Ectodermal cell (in vitro differentiated cells): ENCODE measurements at regions not wholly inside any gene's neighbourhood (a gene's known extent, or its start where the extent isn't known, plus 50 kb on each side); places are given as distances from the start of the nearest gene placed in this dataset.

ENCODE experiments used
- H3K27ac ChIP-seq: 2 replicates; pipeline ENCODE4 v1.7.0; 2013; ENCODE audit warnings: mild to moderate bottlenecking, low read depth, low read length; ENCODE audit not compliant: insufficient read depth, poor library complexity, severe bottlenecking
- H3K27me3 ChIP-seq: 2 replicates; pipeline ENCODE4 v1.7.0; 2013; ENCODE audit warnings: mild to moderate bottlenecking, low read length; ENCODE audit not compliant: insufficient read depth, control insufficient read depth, poor library complexity, severe bottlenecking
- H3K36me3 ChIP-seq: one replicate; pipeline ENCODE4 v1.7.0; 2013; ENCODE audit warnings: low read length; ENCODE audit not compliant: control insufficient read depth, insufficient read depth
- H3K4me1 ChIP-seq: one replicate; pipeline ENCODE4 v1.7.0; 2013; ENCODE audit warnings: low read length; ENCODE audit not compliant: control insufficient read depth, insufficient read depth
- H3K4me3 ChIP-seq: 2 replicates; pipeline ENCODE4 v1.7.0; 2013; ENCODE audit warnings: low read depth, low read length, control low read depth; ENCODE audit not compliant: insufficient read depth
- H3K9me3 ChIP-seq: 2 replicates; pipeline ENCODE4 v1.7.0; 2013; ENCODE audit warnings: mild to moderate bottlenecking, low read length, moderate library complexity; ENCODE audit not compliant: control insufficient read depth
- WGBS, 2 experiments: methylation state at CpG; one replicate each; pipeline ENCODE4 v1.1.7; 2013; ENCODE audit warnings: missing lambda C conversion rate in 2 of 2; 5-methylcytosine and 5-hydroxymethylcytosine counted together

GRCh38 chr18:41789001-41789400 is 166.0 kb upstream of the PIK3C3 start:
- no peaks in the 10 kb centered on the region for H3K4me1 ChIP-seq

GRCh38 chr18:41783879-41784278 is 171.2 kb upstream of the PIK3C3 start:
- Histone ChIP-seq H3K4me3 (no peak overlapping the region), H3K9me3 (no peaks in the 10 kb centered on the region), H3K27me3 (no peaks in the 10 kb centered on the region), H3K27ac (no peak overlapping the region), H3K4me1 (no peaks in the 10 kb centered on the region), H3K36me3 (no peaks in the 10 kb centered on the region)
- WGBS, 2 experiments = 93 to 94% methylated on average over 1 of the region's 1 CpG

More at GRCh38 chr18:41789001-41789400, 166.0 kb upstream of the PIK3C3 start:
- H3K9me3 ChIP-seq = no peaks in the 10 kb centered on the region
- no peak overlapping the region for H3K4me3 ChIP-seq
- 75 to 84% methylated on average over 1 to 2 of the region's 2 CpGs for WGBS, 2 experiments
- H3K27me3 ChIP-seq = no peaks in the 10 kb centered on the region
- no peaks in the 10 kb centered on the region for H3K36me3 ChIP-seq
- H3K27ac ChIP-seq = no peak overlapping the region

DNA sequence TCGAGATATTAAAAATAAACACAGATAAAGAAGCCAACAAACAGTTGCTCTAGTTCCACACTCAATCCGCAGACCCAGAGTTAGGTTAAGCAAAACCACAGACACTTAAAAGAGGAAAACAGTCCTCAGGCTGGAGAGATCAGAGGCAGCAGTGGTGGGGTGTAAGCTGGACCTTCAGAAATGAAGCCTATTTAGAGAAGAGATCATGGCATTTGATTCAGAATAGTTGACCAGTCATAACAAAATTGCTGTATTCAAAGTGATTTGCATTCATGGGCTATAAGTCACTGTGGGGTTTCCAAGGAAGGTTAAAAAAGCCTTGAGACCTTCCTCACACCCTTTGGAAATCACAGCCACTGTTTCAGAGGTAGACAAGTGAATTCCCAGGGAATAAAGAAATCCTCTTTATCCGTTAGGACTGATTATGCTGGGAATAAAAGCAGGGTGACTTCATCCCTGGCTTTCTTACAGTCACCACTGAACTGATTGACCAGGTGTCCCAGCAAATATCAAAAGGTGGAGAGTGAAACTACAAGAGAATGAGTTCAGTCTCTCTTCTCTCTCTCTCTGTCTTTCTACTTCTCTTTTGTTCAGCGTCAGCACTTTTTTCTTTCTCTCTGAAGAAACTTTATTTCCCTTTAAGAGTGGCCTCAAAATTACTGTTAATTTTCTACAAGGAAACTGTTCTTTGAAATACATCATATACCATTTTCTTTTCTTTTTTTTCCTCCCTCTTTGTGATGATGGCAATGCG is 171.8 kb upstream of the PIK3C3 start:
- Histone ChIP-seq H3K27ac (no peak overlapping the region), H3K27me3 (no peaks in the 10 kb centered on the region), H3K9me3 (no peaks in the 10 kb centered on the region), H3K4me3 (no peak overlapping the region), H3K36me3 (no peaks in the 10 kb centered on the region), H3K4me1 (no peaks in the 10 kb centered on the region)
- 90 to 91% methylated on average over 4 to 5 of the region's 5 CpGs for WGBS, 2 experiments

- Histone ChIP-seq H3K27ac (no peak overlapping the region), H3K27me3 (no peaks in the 10 kb centered on the region), H3K4me3 (no peak overlapping the region), H3K36me3 (no peaks in the 10 kb centered on the region), H3K9me3 (no peaks in the 10 kb centered on the region), H3K4me1 (no peaks in the 10 kb centered on the region)
- 80 to 96% methylated on average over 1 of the region's 1 CpG for WGBS, 2 experiments
These were observed 183.1 kb upstream of the PIK3C3 start for GRCh38 chr18:41771973-41772372.

GRCh38 chr18:41769265-41769664 is 185.8 kb upstream of the PIK3C3 start:
- Histone ChIP-seq H3K27ac (no peak overlapping the region), H3K4me3 (no peak overlapping the region), H3K9me3 (no peaks in the 10 kb centered on the region), H3K4me1 (no peaks in the 10 kb centered on the region), H3K36me3 (no peaks in the 10 kb centered on the region), H3K27me3 (no peaks in the 10 kb centered on the region)
- WGBS, 2 experiments = no CpG with 5 or more reads among the region's 1 CpG

DNA sequence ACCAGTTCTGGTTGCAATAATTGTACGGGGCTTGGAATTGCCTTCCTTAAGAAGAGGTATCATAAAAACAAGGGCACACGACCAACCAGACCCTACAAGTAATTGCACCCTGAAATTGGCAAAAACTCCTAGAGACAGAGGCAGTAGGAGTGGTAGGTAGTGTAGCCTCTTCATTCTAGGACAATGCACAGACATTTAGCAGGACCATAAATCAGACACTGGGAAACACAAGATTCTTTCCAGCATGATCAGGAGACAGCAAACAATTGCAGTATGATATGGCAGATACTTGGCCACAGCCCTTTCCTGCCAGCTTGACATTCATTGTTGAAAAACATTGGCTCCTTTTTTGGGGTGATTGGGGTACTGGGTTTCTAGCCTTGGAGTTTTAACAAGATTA is 186.6 kb upstream of the PIK3C3 start:
- H3K27ac ChIP-seq = no peak overlapping the region
- no peaks in the 10 kb centered on the region for H3K27me3 ChIP-seq
- no peaks in the 10 kb centered on the region for H3K36me3 ChIP-seq
- 93 to 98% methylated on average over 2 of the region's 2 CpGs for WGBS, 2 experiments
- H3K4me3 ChIP-seq = no peak overlapping the region
- no peaks in the 10 kb centered on the region for H3K9me3 ChIP-seq
- no peaks in the 10 kb centered on the region for H3K4me1 ChIP-seq

DNA sequence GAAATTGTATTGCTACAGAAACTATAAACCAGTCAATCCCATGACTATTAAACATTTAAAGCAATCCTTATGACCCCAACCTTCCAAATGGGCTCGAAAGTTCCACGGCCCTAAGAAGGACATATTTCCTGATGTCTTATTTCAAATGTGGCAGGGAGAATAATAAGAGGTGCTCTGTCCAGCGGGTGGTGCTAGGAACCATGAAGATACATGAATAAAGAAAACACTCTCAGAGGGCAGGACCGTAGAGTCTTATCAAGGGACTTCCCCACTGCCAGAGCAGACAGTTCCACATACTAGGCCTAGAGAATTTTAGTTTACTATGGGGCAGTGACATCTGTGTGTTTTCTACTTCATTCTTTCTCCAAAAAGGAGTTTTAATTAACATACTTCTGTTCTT is 187.1 kb upstream of the PIK3C3 start:
- no peaks in the 10 kb centered on the region for H3K4me1 ChIP-seq
- H3K36me3 ChIP-seq = no peaks in the 10 kb centered on the region
- no peak overlapping the region for H3K4me3 ChIP-seq
- no peak overlapping the region for H3K27ac ChIP-seq
- H3K27me3 ChIP-seq = no peaks in the 10 kb centered on the region
- 84% methylated on average over 3 to 4 of the region's 4 CpGs for WGBS, 2 experiments
- no peaks in the 10 kb centered on the region for H3K9me3 ChIP-seq

DNA sequence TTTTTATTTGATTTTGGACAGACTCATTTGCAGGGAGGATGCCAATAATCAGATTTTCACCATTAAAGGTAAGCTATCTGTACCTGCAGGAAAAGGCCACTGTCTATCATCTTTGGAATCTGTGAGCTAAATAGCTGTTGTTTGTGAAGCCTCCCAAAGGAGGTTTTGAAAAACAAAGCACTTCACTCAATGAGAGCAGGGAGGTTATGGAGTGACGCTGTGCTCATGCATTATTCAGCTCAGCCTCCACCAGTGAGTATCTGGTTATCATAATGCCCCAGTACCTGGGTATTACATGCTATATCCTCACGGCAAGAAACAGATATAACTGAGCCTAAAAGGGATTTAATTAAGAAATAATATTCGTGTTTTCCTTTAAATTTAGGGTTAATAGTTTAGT is 189.6 kb upstream of the PIK3C3 start:
- Histone ChIP-seq H3K9me3 (no peaks in the 10 kb centered on the region), H3K4me3 (no peak overlapping the region), H3K36me3 (no peaks in the 10 kb centered on the region), H3K4me1 (no peaks in the 10 kb centered on the region), H3K27ac (no peak overlapping the region), H3K27me3 (no peaks in the 10 kb centered on the region)
- WGBS, 2 experiments = 83% methylated on average over 3 of the region's 3 CpGs

GRCh38 chr18:41763361-41763760 is 191.7 kb upstream of the PIK3C3 start:
- Histone ChIP-seq H3K4me3 (no peak overlapping the region), H3K36me3 (no peaks in the 10 kb centered on the region), H3K27me3 (no peaks in the 10 kb centered on the region), H3K4me1 (no peaks in the 10 kb centered on the region), H3K9me3 (no peaks in the 10 kb centered on the region), H3K27ac (no peak overlapping the region)
- 100% methylated on average over 1 of the region's 1 CpG; no CpG with 5 or more reads in 1 of the 2 experiments for WGBS, 2 experiments

GRCh38 chr18:41761333-41762018 is 193.6 kb upstream of the PIK3C3 start:
- no peaks in the 10 kb centered on the region for H3K36me3 ChIP-seq
- H3K4me3 ChIP-seq = no peak overlapping the region
- no peaks in the 10 kb centered on the region for H3K9me3 ChIP-seq
- no peaks in the 10 kb centered on the region for H3K4me1 ChIP-seq
- 89 to 100% methylated on average over 2 of the region's 2 CpGs for WGBS, 2 experiments
- no peak overlapping the region for H3K27ac ChIP-seq
- H3K27me3 ChIP-seq = no peaks in the 10 kb centered on the region
